ENCODE measurements at regions not wholly inside any gene's neighbourhood (a gene's known extent, or its start where the extent isn't known, plus 50 kb on each side); places are given as distances from the start of the nearest gene placed in this dataset.

- TF ChIP-seq CTCF (IDR thresholded peaks at IDR 0.05) (no peak), POLR2A (IDR thresholded peaks at IDR 0.05) (no peak), POLR2AphosphoS5 (IDR thresholded peaks at IDR 0.05) (no peak), EP300 (IDR thresholded peaks at IDR 0.05; ENCODE audit: low read depth) (no peak)
These were observed 258.6 kb downstream of the KTN1 start for GRCh38 chr14:55838529-55839052.
